ENCODE measurements at regions not wholly inside any gene's neighbourhood (a gene's known extent, or its start where the extent isn't known, plus 50 kb on each side); places are given as distances from the start of the nearest gene placed in this dataset.
A peak's percentile ranks its signal among the peaks of the same experiment; 100 is the strongest.
"Not testable (repeated sequence)": the region's sequence is repeated elsewhere in the genome, so short reads cannot be mapped to it uniquely, and the experiment has no call there.

GRCh38 chr2:31688282-31688681, 107.5 kb upstream of the SRD5A2 start:
- no peak overlapping the region for H3K4me3 ChIP-seq (ENCODE audit: low read depth, low read length, poor library complexity, severe bottlenecking)
- H3K36me3 ChIP-seq (ENCODE audit: insufficient read depth, low read length, poor library complexity, severe bottlenecking) = no peaks in the 10 kb centered on the region
- TF ChIP-seq EZH2 (IDR thresholded peaks at IDR 0.05; ENCODE audit: borderline replicate concordance, low read depth, low read length, poor library complexity, severe bottlenecking) = no peak
- TF ChIP-seq, protein P1, sequence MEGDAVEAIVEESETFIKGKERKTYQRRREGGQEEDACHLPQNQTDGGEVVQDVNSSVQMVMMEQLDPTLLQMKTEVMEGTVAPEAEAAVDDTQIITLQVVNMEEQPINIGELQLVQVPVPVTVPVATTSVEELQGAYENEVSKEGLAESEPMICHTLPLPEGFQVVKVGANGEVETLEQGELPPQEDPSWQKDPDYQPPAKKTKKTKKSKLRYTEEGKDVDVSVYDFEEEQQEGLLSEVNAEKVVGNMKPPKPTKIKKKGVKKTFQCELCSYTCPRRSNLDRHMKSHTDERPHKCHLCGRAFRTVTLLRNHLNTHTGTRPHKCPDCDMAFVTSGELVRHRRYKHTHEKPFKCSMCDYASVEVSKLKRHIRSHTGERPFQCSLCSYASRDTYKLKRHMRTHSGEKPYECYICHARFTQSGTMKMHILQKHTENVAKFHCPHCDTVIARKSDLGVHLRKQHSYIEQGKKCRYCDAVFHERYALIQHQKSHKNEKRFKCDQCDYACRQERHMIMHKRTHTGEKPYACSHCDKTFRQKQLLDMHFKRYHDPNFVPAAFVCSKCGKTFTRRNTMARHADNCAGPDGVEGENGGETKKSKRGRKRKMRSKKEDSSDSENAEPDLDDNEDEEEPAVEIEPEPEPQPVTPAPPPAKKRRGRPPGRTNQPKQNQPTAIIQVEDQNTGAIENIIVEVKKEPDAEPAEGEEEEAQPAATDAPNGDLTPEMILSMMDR (conservative IDR thresholded peaks at IDR 0.05; ENCODE audit: low read depth, low read length) = peak; percentile 61
- peak; percentile 12 for DNase-seq (ENCODE audit: low spot score)
- H3K4me1 ChIP-seq (ENCODE audit: insufficient read depth, low read length, poor library complexity, severe bottlenecking) = no peaks in the 10 kb centered on the region
- intact Hi-C loops (cut with micrococcal nuclease; ENCODE audit: unreplicated experiment) = no loop called here
- ChIA-PET POLR2A (ENCODE audit: low non-redundant PET) (no interaction called here), CTCF (no interaction called here)
- H3K27ac ChIP-seq (ENCODE audit: low read depth, low read length, poor library complexity, severe bottlenecking) = no peak overlapping the region
- BruUV-seq (replicated peaks) = no TSS peak
- H3K27me3 ChIP-seq (replicated peaks; ENCODE audit: insufficient read depth, low read depth, low read length, poor library complexity) = no peaks in the 10 kb centered on the region
- H3K9me3 ChIP-seq (ENCODE audit: low read depth, low read length, poor library complexity, severe bottlenecking) = peaks cover 14% of the 10 kb centered on the region

- CTCF ChIA-PET; BruUV-seq (replicated peaks); H3K27me3 ChIP-seq (replicated peaks; ENCODE audit: insufficient read depth, low read depth, low read length, poor library complexity); H3K27ac ChIP-seq (ENCODE audit: low read depth, low read length, poor library complexity, severe bottlenecking); intact Hi-C loops (cut with micrococcal nuclease; ENCODE audit: unreplicated experiment); POLR2A ChIA-PET (ENCODE audit: low non-redundant PET); H3K4me1 ChIP-seq (ENCODE audit: insufficient read depth, low read length, poor library complexity, severe bottlenecking); DNase-seq (ENCODE audit: low spot score); H3K4me3 ChIP-seq (ENCODE audit: low read depth, low read length, poor library complexity, severe bottlenecking); H3K36me3 ChIP-seq (ENCODE audit: insufficient read depth, low read length, poor library complexity, severe bottlenecking); H3K9me3 ChIP-seq (ENCODE audit: low read depth, low read length, poor library complexity, severe bottlenecking): not testable (repeated sequence)
Observed at GRCh38 chr2:31683506-31683905, 102.8 kb upstream of the SRD5A2 start.

DNA sequence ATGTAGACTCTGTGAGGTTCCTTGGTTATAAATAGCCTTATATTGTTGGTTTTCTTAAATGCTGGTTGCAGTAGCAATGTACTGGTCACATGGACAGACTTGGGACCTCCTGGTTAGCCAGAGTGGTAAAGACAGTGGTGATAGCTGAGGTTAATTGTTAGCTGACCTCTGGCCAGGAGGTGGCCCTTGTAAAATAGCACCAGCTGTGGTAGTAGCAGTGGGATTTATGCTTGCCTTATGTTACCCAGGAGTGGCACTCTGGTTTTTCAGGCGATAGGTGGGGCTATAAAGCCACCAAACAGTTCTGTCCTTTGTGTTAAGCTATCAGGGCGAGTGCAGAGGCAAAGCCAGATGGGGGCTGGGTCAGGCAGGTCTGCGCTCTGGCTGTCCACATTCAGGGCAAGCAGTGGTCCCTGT, 94.8 kb upstream of the SRD5A2 start:
- no peaks in the 10 kb centered on the region for H3K4me1 ChIP-seq (ENCODE audit: insufficient read depth, low read length, poor library complexity, severe bottlenecking)
- no TSS peak for BruUV-seq (replicated peaks)
- H3K36me3 ChIP-seq (ENCODE audit: insufficient read depth, low read length, poor library complexity, severe bottlenecking) = no peaks in the 10 kb centered on the region
- intact Hi-C loops (cut with micrococcal nuclease; ENCODE audit: unreplicated experiment) = no loop called here
- H3K27me3 ChIP-seq (replicated peaks; ENCODE audit: insufficient read depth, low read depth, low read length, poor library complexity) = peaks cover 8% of the 10 kb centered on the region
- ChIA-PET POLR2A (ENCODE audit: low non-redundant PET) (no interaction called here), CTCF (no interaction called here)
- H3K9me3 ChIP-seq (ENCODE audit: low read depth, low read length, poor library complexity, severe bottlenecking) = no peaks in the 10 kb centered on the region
- TF ChIP-seq EZH2 (IDR thresholded peaks at IDR 0.05; ENCODE audit: borderline replicate concordance, low read depth, low read length, poor library complexity, severe bottlenecking) = no peak
- TF ChIP-seq, protein P1 (conservative IDR thresholded peaks at IDR 0.05; ENCODE audit: low read depth, low read length) = peak; percentile 43; the same call in 1 of the 2 replicates
- no peak overlapping the region for H3K27ac ChIP-seq (ENCODE audit: low read depth, low read length, poor library complexity, severe bottlenecking)
- DNase-seq (ENCODE audit: low spot score) = peak; percentile 28
- H3K4me3 ChIP-seq (ENCODE audit: low read depth, low read length, poor library complexity, severe bottlenecking) = no peak overlapping the region

- intact Hi-C loops (cut with micrococcal nuclease; ENCODE audit: unreplicated experiment) = no loop called here
- no TSS peak for BruUV-seq (replicated peaks)
- peaks cover 8% of the 10 kb centered on the region for H3K27me3 ChIP-seq (replicated peaks; ENCODE audit: insufficient read depth, low read depth, low read length, poor library complexity)
- DNase-seq (ENCODE audit: low spot score) = no peak
- CTCF ChIA-PET = no interaction called here
- H3K27ac ChIP-seq (ENCODE audit: low read depth, low read length, poor library complexity, severe bottlenecking) = no peak overlapping the region
- no peak for TF ChIP-seq EZH2 (IDR thresholded peaks at IDR 0.05; ENCODE audit: borderline replicate concordance, low read depth, low read length, poor library complexity, severe bottlenecking)
- TF ChIP-seq, protein P1 (conservative IDR thresholded peaks at IDR 0.05; ENCODE audit: low read depth, low read length) = no peak; the same call in 1 of the 2 replicates
- H3K36me3 ChIP-seq (ENCODE audit: insufficient read depth, low read length, poor library complexity, severe bottlenecking) = no peaks in the 10 kb centered on the region
- no peaks in the 10 kb centered on the region for H3K9me3 ChIP-seq (ENCODE audit: low read depth, low read length, poor library complexity, severe bottlenecking)
- H3K4me1 ChIP-seq (ENCODE audit: insufficient read depth, low read length, poor library complexity, severe bottlenecking) = no peaks in the 10 kb centered on the region
- no peak overlapping the region for H3K4me3 ChIP-seq (ENCODE audit: low read depth, low read length, poor library complexity, severe bottlenecking)
- POLR2A ChIA-PET (ENCODE audit: low non-redundant PET) = no interaction called here
Observed at GRCh38 chr2:31674446-31674845, 93.7 kb upstream of the SRD5A2 start.
